ENCODE measurements at regions not wholly inside any gene's neighbourhood (a gene's known extent, or its start where the extent isn't known, plus 50 kb on each side); places are given as distances from the start of the nearest gene placed in this dataset.

DNA sequence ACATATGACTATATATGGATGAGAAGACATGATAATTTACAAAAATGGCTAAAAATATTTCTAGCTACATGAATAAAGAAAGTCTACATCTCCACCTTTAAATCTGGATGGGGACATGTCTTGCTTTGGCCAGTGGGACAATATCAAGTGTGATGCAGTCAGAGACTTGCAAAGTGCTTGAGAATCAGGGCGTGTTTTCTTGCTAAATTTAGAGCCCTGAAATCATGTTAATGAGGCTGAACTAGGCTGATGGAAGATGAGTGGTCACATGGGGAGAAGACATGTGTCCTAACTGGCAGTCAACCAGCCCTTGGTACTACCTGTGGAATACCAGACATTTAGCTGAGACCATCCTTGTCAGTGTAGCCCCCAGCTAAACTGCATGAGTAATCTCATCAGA, 278.5 kb upstream of the RGPD4 start:
- TF ChIP-seq POLR2AphosphoS5 (IDR thresholded peaks at IDR 0.05; ENCODE audit: low read depth, low read length), result no peak
- TF ChIP-seq TAF1 (IDR thresholded peaks at IDR 0.05; ENCODE audit: borderline replicate concordance, insufficient read depth, low read length), result no peak
- TF ChIP-seq, protein P1, sequence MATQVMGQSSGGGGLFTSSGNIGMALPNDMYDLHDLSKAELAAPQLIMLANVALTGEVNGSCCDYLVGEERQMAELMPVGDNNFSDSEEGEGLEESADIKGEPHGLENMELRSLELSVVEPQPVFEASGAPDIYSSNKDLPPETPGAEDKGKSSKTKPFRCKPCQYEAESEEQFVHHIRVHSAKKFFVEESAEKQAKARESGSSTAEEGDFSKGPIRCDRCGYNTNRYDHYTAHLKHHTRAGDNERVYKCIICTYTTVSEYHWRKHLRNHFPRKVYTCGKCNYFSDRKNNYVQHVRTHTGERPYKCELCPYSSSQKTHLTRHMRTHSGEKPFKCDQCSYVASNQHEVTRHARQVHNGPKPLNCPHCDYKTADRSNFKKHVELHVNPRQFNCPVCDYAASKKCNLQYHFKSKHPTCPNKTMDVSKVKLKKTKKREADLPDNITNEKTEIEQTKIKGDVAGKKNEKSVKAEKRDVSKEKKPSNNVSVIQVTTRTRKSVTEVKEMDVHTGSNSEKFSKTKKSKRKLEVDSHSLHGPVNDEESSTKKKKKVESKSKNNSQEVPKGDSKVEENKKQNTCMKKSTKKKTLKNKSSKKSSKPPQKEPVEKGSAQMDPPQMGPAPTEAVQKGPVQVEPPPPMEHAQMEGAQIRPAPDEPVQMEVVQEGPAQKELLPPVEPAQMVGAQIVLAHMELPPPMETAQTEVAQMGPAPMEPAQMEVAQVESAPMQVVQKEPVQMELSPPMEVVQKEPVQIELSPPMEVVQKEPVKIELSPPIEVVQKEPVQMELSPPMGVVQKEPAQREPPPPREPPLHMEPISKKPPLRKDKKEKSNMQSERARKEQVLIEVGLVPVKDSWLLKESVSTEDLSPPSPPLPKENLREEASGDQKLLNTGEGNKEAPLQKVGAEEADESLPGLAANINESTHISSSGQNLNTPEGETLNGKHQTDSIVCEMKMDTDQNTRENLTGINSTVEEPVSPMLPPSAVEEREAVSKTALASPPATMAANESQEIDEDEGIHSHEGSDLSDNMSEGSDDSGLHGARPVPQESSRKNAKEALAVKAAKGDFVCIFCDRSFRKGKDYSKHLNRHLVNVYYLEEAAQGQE (IDR thresholded peaks at IDR 0.05; ENCODE audit: insufficient read depth in 1 of 2, low read depth in 2 of 2, low read length in 2 of 2), result no peak
- no peak for TF ChIP-seq FOXP2 (optimal IDR thresholded peaks at IDR 0.05; ENCODE audit: borderline replicate concordance, extremely low read depth, extremely low read length, insufficient read depth)
